ENCODE measurements at regions not wholly inside any gene's neighbourhood (a gene's known extent, or its start where the extent isn't known, plus 50 kb on each side); places are given as distances from the start of the nearest gene placed in this dataset.
A peak's percentile ranks its signal among the peaks of the same experiment; 100 is the strongest.
"Not testable (repeated sequence)": the region's sequence is repeated elsewhere in the genome, so short reads cannot be mapped to it uniquely, and the experiment has no call there.

- Histone ChIP-seq H3K36me3 (ENCODE audit: control insufficient read depth, low read depth, low read length) (no peaks in the 10 kb centered on the region), H3K9ac (ENCODE audit: low read length) (no peak overlapping the region), H3K27ac (ENCODE audit: low read length) (no peak overlapping the region), H3K9me3 (ENCODE audit: control insufficient read depth, low read depth, low read length) (no peaks in the 10 kb centered on the region), H3K4me3 (ENCODE audit: low read length) (no peak overlapping the region), H3K27me3 (ENCODE audit: control insufficient read depth, insufficient read depth, low read length) (no peaks in the 10 kb centered on the region), H3K4me1 (ENCODE audit: control insufficient read depth, low read depth, low read length) (no peaks in the 10 kb centered on the region)
These were observed 211.1 kb downstream of the ALG10B start for GRCh38 chr12:38527631-38528030.

- Histone ChIP-seq H3K9me3 (ENCODE audit: control insufficient read depth, low read depth, low read length) (no peaks in the 10 kb centered on the region), H3K9ac (ENCODE audit: low read length) (no peak overlapping the region), H3K36me3 (ENCODE audit: control insufficient read depth, low read depth, low read length) (no peaks in the 10 kb centered on the region), H3K4me3 (ENCODE audit: low read length) (no peak overlapping the region), H3K27ac (ENCODE audit: low read length) (no peak overlapping the region), H3K4me1 (ENCODE audit: control insufficient read depth, low read depth, low read length) (no peaks in the 10 kb centered on the region), H3K27me3 (ENCODE audit: control insufficient read depth, insufficient read depth, low read length) (no peaks in the 10 kb centered on the region)
These were observed 212.0 kb downstream of the ALG10B start for GRCh38 chr12:38528527-38528926.

DNA sequence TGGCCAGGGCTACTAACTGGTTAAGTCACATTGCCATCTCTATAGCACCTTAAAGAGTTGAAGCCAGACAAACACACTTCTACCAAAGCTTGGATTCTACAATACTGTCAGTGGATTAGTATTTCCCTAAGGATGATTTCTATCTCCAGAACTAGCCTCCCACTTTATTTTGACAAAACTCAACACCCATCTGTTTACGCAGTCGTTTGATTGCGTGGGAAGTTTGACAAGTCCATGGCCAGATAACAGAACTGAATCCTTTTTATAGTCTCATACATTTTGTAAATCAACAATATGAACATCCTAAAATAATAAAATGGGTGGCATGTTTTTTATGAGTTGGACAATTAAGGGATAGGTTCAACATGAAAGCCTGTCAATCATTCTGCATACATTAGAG, 212.7 kb downstream of the ALG10B start:
- H3K27me3 ChIP-seq (ENCODE audit: control insufficient read depth, insufficient read depth, low read length); H3K9me3 ChIP-seq (ENCODE audit: control insufficient read depth, low read depth, low read length): not testable (repeated sequence)

GRCh38 chr12:38538319-38538718, 221.7 kb downstream of the ALG10B start:
- Histone ChIP-seq H3K36me3 (ENCODE audit: control insufficient read depth, low read depth, low read length) (no peaks in the 10 kb centered on the region), H3K4me3 (ENCODE audit: low read length) (no peak overlapping the region), H3K9ac (ENCODE audit: low read length) (no peak overlapping the region), H3K4me1 (ENCODE audit: control insufficient read depth, low read depth, low read length) (peaks cover 13% of the 10 kb centered on the region), H3K27ac (ENCODE audit: low read length) (no peak overlapping the region), H3K9me3 (ENCODE audit: control insufficient read depth, low read depth, low read length) (no peaks in the 10 kb centered on the region), H3K27me3 (ENCODE audit: control insufficient read depth, insufficient read depth, low read length) (no peaks in the 10 kb centered on the region)

More for the DNA sequence above, 212.7 kb downstream of the ALG10B start:
- not testable (repeated sequence) for H3K9ac ChIP-seq (ENCODE audit: low read length); H3K4me3 ChIP-seq (ENCODE audit: low read length); H3K27ac ChIP-seq (ENCODE audit: low read length); H3K4me1 ChIP-seq (ENCODE audit: control insufficient read depth, low read depth, low read length); H3K36me3 ChIP-seq (ENCODE audit: control insufficient read depth, low read depth, low read length)

DNA sequence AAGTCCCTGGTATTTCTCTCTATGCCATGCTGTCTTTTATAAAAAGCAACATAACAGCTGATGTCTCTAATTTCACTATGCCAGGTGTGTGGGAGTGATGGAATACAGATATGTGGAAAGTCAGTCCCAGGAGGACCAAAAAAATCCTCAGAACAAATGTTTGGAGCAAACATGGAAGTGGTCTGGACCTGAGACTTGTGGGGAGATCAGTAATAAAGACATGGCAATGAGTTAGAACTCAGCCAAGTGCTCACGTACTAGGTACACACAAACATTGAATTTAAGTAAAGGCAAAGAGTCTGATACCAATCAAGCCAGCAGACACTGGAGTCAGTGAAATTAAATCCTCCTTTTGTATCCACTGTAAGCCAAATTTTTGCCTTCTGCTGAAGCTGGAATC, 223.6 kb downstream of the ALG10B start:
- no peak overlapping the region for H3K4me3 ChIP-seq (ENCODE audit: low read length)
- no peaks in the 10 kb centered on the region for H3K9me3 ChIP-seq (ENCODE audit: control insufficient read depth, low read depth, low read length)
- no peaks in the 10 kb centered on the region for H3K27me3 ChIP-seq (ENCODE audit: control insufficient read depth, insufficient read depth, low read length)
- H3K27ac ChIP-seq (ENCODE audit: low read length) = no peak overlapping the region
- H3K9ac ChIP-seq (ENCODE audit: low read length) = no peak overlapping the region
- H3K4me1 ChIP-seq (ENCODE audit: control insufficient read depth, low read depth, low read length) = peaks cover 31% of the 10 kb centered on the region
- no peaks in the 10 kb centered on the region for H3K36me3 ChIP-seq (ENCODE audit: control insufficient read depth, low read depth, low read length)

DNA sequence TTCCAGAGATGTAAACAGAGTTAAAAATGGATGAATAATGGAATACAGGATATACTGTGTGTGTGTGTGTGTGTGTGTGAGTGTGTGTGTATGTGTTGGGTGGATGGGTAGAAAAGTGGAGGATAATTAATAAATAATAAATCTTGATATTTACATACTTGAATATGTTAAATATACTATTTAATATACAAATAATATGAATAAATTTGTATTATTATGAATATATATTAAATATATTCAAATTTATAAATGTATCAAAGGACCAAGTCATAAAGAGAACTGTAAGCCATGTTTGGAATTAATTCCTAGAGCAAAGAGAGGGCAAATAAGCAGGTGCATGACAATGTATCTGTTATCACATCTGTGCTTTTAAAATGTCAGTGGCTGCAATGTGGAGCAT, 225.3 kb downstream of the ALG10B start:
- Histone ChIP-seq H3K4me3 (ENCODE audit: low read length) (no peak overlapping the region), H3K27ac (ENCODE audit: low read length) (no peak overlapping the region), H3K27me3 (ENCODE audit: control insufficient read depth, insufficient read depth, low read length) (no peaks in the 10 kb centered on the region), H3K9ac (ENCODE audit: low read length) (no peak overlapping the region), H3K9me3 (ENCODE audit: control insufficient read depth, low read depth, low read length) (no peaks in the 10 kb centered on the region), H3K4me1 (ENCODE audit: control insufficient read depth, low read depth, low read length) (peaks cover 31% of the 10 kb centered on the region), H3K36me3 (ENCODE audit: control insufficient read depth, low read depth, low read length) (no peaks in the 10 kb centered on the region)

- no peak overlapping the region for H3K9ac ChIP-seq (ENCODE audit: low read length)
- H3K36me3 ChIP-seq (ENCODE audit: control insufficient read depth, low read depth, low read length) = no peaks in the 10 kb centered on the region
- H3K4me1 ChIP-seq (ENCODE audit: control insufficient read depth, low read depth, low read length) = peaks cover 31% of the 10 kb centered on the region
- no peak overlapping the region for H3K4me3 ChIP-seq (ENCODE audit: low read length)
- H3K27ac ChIP-seq (ENCODE audit: low read length) = no peak overlapping the region
- H3K27me3 ChIP-seq (ENCODE audit: control insufficient read depth, insufficient read depth, low read length) = no peaks in the 10 kb centered on the region
- H3K9me3 ChIP-seq (ENCODE audit: control insufficient read depth, low read depth, low read length) = no peaks in the 10 kb centered on the region
These were observed 226.6 kb downstream of the ALG10B start for GRCh38 chr12:38543151-38543550.

DNA sequence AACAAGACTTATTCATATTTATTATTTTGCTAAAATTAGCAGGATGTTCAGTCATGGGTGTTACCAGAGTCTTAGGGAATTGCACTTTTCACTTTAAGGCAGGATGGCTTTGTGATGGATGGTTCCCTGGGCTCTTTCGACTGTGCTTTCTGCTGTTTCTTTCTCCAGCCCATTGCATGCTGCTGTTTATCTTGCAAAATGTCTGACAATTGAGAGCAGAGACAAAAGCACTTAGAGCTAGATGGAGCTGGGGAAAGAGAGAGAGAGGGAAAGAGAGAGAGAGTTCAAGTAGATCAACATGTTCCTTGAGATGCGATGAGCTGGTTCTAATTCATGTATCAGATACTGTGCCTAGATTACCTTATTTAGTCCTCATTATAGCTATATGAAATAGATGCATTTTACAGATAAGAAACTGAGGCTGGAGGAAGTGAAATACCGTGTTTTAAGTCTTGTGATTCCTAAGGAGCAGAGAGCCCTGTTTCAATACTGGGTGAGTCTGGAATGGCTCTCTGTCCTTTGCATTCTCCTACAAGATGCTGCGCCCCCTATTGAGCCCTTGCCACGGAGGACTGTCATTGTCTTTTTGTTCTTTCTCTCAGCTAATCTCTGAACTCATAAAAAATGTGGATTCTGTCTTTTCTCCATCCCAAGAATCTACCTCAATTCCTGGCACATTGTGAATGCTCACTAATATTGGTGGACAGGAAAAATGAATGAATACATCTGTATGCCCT, 227.9 kb downstream of the ALG10B start:
- H3K4me1 ChIP-seq (ENCODE audit: control insufficient read depth, low read depth, low read length) = peaks cover 31% of the 10 kb centered on the region
- H3K27ac ChIP-seq (ENCODE audit: low read length) = peak overlapping the region; percentile 51
- no peaks in the 10 kb centered on the region for H3K9me3 ChIP-seq (ENCODE audit: control insufficient read depth, low read depth, low read length)
- H3K4me3 ChIP-seq (ENCODE audit: low read length) = peak overlapping the region; percentile 1
- no peaks in the 10 kb centered on the region for H3K36me3 ChIP-seq (ENCODE audit: control insufficient read depth, low read depth, low read length)
- peak overlapping the region; percentile 23 for H3K9ac ChIP-seq (ENCODE audit: low read length)
- no peaks in the 10 kb centered on the region for H3K27me3 ChIP-seq (ENCODE audit: control insufficient read depth, insufficient read depth, low read length)

DNA sequence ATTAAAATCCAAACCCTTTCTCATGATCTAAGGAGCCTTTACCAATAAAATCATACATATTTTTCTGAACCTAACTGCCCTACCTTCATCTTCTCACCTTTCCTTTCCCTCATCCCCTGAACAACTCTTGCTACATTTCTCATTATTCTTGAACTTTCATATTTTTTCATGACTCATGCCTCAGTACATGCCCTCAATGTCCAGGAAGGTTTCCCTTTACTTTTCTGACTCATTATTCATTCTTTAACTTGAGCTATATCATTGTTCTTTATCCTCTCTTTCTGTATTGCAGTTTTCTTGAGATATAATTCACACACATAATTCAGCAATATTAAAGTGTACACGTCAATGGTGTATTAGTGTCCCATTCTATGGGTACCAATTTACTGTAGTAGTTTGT, 231.0 kb downstream of the ALG10B start:
- Histone ChIP-seq H3K4me3 (ENCODE audit: low read length) (no peak overlapping the region), H3K27ac (ENCODE audit: low read length) (no peak overlapping the region), H3K27me3 (ENCODE audit: control insufficient read depth, insufficient read depth, low read length) (no peaks in the 10 kb centered on the region), H3K9me3 (ENCODE audit: control insufficient read depth, low read depth, low read length) (no peaks in the 10 kb centered on the region), H3K9ac (ENCODE audit: low read length) (no peak overlapping the region), H3K4me1 (ENCODE audit: control insufficient read depth, low read depth, low read length) (peaks cover 25% of the 10 kb centered on the region), H3K36me3 (ENCODE audit: control insufficient read depth, low read depth, low read length) (no peaks in the 10 kb centered on the region)

GRCh38 chr12:38555620-38556591, 239.3 kb downstream of the ALG10B start:
- H3K27me3 ChIP-seq (ENCODE audit: control insufficient read depth, insufficient read depth, low read length) = no peaks in the 10 kb centered on the region
- H3K9me3 ChIP-seq (ENCODE audit: control insufficient read depth, low read depth, low read length) = no peaks in the 10 kb centered on the region
- no peak overlapping the region for H3K27ac ChIP-seq (ENCODE audit: low read length)
- no peak overlapping the region for H3K9ac ChIP-seq (ENCODE audit: low read length)
- no peaks in the 10 kb centered on the region for H3K36me3 ChIP-seq (ENCODE audit: control insufficient read depth, low read depth, low read length)
- no peak overlapping the region for H3K4me3 ChIP-seq (ENCODE audit: low read length)
- H3K4me1 ChIP-seq (ENCODE audit: control insufficient read depth, low read depth, low read length) = no peaks in the 10 kb centered on the region

DNA sequence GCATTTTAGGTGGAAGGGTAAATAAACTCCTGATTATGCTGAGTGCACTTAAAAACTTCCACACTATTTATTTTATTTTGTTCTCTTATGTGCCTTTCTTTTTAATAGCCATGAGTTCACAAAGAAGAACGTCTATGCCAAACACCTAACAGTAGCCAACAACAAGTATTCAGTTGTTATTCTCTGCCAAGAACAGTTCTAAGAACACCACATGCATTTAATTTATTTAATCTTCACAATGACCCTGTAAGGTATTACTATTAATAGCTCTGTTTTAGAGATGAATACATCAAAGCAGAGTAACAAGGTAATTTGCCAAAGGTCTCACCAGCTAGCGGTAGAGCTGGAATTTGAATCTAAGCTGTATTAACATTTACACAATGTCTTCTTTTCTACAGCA, 240.1 kb downstream of the ALG10B start:
- H3K27ac ChIP-seq (ENCODE audit: low read length) = no peak overlapping the region
- no peaks in the 10 kb centered on the region for H3K36me3 ChIP-seq (ENCODE audit: control insufficient read depth, low read depth, low read length)
- H3K4me3 ChIP-seq (ENCODE audit: low read length) = no peak overlapping the region
- H3K9me3 ChIP-seq (ENCODE audit: control insufficient read depth, low read depth, low read length) = no peaks in the 10 kb centered on the region
- H3K27me3 ChIP-seq (ENCODE audit: control insufficient read depth, insufficient read depth, low read length) = no peaks in the 10 kb centered on the region
- H3K4me1 ChIP-seq (ENCODE audit: control insufficient read depth, low read depth, low read length) = no peaks in the 10 kb centered on the region
- H3K9ac ChIP-seq (ENCODE audit: low read length) = no peak overlapping the region
